ENCODE measurements at regions not wholly inside any gene's neighbourhood (a gene's known extent, or its start where the extent isn't known, plus 50 kb on each side); places are given as distances from the start of the nearest gene placed in this dataset.

GRCh38 chrX:5829469-5829868, 399.2 kb downstream of the NLGN4X start:
- H4K20me1 ChIP-seq, result no peaks in the 10 kb centered on the region
- H3K4me2 ChIP-seq, result no peak overlapping the region
- no peaks in the 10 kb centered on the region for H3K9me3 ChIP-seq
- no peak overlapping the region for H3K9ac ChIP-seq
- TF ChIP-seq Cebpa-rat (IDR thresholded peaks at IDR 0.05), result no peak
- H3K27ac ChIP-seq, result no peak overlapping the region
- no peaks in the 10 kb centered on the region for H3K36me3 ChIP-seq
- no peaks in the 10 kb centered on the region for H3K27me3 ChIP-seq
- H3K4me3 ChIP-seq, result no peak overlapping the region
- H3K4me1 ChIP-seq, result no peaks in the 10 kb centered on the region

DNA sequence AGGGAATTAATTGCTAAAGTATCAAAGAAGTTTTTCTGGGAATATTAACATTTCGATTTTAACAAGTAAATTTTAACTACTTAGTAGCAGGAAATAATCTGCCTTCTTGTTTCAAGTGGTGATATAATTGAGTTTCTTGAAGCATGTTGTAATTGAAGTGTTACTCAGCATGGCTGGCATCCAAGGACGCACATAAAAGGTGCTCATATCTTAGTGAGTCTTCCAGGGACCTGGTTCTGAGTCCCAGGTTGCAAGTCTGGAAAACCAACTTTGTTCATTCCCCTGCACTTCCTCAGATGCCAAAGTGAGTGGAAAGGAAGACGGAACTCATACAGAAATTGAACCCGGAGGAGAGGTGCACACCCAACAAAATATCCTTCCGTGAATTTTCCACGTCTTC, 399.6 kb downstream of the NLGN4X start:
- Histone ChIP-seq H3K9ac (no peak overlapping the region), H3K36me3 (no peaks in the 10 kb centered on the region), H3K4me3 (no peak overlapping the region), H3K4me2 (no peak overlapping the region), H3K4me1 (no peaks in the 10 kb centered on the region), H3K9me3 (no peaks in the 10 kb centered on the region), H4K20me1 (no peaks in the 10 kb centered on the region), H3K27ac (no peak overlapping the region), H3K27me3 (no peaks in the 10 kb centered on the region)
- no peak for TF ChIP-seq Cebpa-rat (IDR thresholded peaks at IDR 0.05)

GRCh38 chrX:5823903-5824302, 404.8 kb downstream of the NLGN4X start:
- TF ChIP-seq Cebpa-rat (IDR thresholded peaks at IDR 0.05), result no peak
- H3K9me3 ChIP-seq, result no peaks in the 10 kb centered on the region
- H3K36me3 ChIP-seq, result no peaks in the 10 kb centered on the region
- H4K20me1 ChIP-seq, result no peaks in the 10 kb centered on the region
- H3K27me3 ChIP-seq, result no peaks in the 10 kb centered on the region
- no peaks in the 10 kb centered on the region for H3K4me1 ChIP-seq
- H3K9ac ChIP-seq, result no peak overlapping the region
- H3K27ac ChIP-seq, result no peak overlapping the region
- no peak overlapping the region for H3K4me3 ChIP-seq
- H3K4me2 ChIP-seq, result no peak overlapping the region

- Histone ChIP-seq H3K4me3 (no peak overlapping the region), H4K20me1 (no peaks in the 10 kb centered on the region), H3K27ac (no peak overlapping the region), H3K9ac (no peak overlapping the region), H3K4me2 (no peak overlapping the region), H3K4me1 (no peaks in the 10 kb centered on the region), H3K27me3 (no peaks in the 10 kb centered on the region), H3K36me3 (no peaks in the 10 kb centered on the region), H3K9me3 (no peaks in the 10 kb centered on the region)
- TF ChIP-seq Cebpa-rat (IDR thresholded peaks at IDR 0.05), result no peak
Observed at GRCh38 chrX:5810636-5811035, 418.0 kb downstream of the NLGN4X start.

DNA sequence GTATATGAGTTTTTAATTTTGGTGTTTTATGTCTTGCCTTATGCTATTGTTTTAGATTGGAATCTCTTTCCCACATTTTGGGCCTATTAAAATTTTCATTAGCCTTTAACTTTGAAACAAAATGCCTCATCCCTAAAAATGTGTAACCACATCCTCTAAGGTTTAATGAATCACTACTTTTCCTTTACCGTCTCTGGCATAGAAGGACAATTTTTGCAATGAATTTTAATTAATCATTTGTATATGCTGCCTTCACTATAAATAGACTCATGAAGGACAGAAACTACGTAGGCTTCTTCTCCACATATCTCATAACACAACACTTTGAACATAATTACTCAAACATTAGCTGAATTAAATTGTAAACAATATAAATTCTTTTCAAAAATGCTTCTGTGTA, 421.5 kb downstream of the NLGN4X start:
- Histone ChIP-seq H3K4me3 (no peak overlapping the region), H3K36me3 (no peaks in the 10 kb centered on the region), H3K27me3 (no peaks in the 10 kb centered on the region), H3K9me3 (no peaks in the 10 kb centered on the region), H4K20me1 (no peaks in the 10 kb centered on the region), H3K9ac (no peak overlapping the region), H3K4me2 (no peak overlapping the region), H3K4me1 (no peaks in the 10 kb centered on the region), H3K27ac (no peak overlapping the region)
- no peak for TF ChIP-seq Cebpa-rat (IDR thresholded peaks at IDR 0.05)

DNA sequence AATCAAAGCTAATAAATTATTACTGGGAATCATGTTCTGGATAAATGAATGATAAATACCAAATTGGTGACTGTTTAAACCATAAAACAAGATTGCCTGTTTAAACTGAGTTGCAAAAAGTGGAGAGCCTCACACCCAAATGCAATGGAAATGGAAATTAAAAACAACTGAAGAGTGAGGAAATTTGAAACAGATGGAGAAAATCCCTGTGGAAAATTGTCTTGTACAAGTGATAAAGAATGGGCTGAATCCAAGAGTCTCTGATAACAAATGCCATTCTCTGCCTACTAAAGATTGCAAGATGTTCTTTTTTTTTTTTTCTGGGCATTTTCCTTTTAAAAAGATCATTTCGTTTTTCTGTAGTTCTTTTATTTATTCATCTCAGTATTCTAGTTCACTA, 426.3 kb downstream of the NLGN4X start:
- no peaks in the 10 kb centered on the region for H3K36me3 ChIP-seq
- H3K4me1 ChIP-seq, result no peaks in the 10 kb centered on the region
- no peak for TF ChIP-seq Cebpa-rat (IDR thresholded peaks at IDR 0.05)
- H3K9me3 ChIP-seq, result no peaks in the 10 kb centered on the region
- H3K27me3 ChIP-seq, result no peaks in the 10 kb centered on the region
- H3K27ac ChIP-seq, result no peak overlapping the region
- no peak overlapping the region for H3K4me2 ChIP-seq
- H3K4me3 ChIP-seq, result no peak overlapping the region
- H3K9ac ChIP-seq, result no peak overlapping the region
- no peaks in the 10 kb centered on the region for H4K20me1 ChIP-seq

GRCh38 chrX:5791721-5792120, 436.9 kb downstream of the NLGN4X start:
- no peaks in the 10 kb centered on the region for H3K9me3 ChIP-seq
- H3K4me3 ChIP-seq, result no peak overlapping the region
- no peaks in the 10 kb centered on the region for H3K36me3 ChIP-seq
- TF ChIP-seq Cebpa-rat (IDR thresholded peaks at IDR 0.05), result peak; percentile 98
- no peak overlapping the region for H3K9ac ChIP-seq
- no peaks in the 10 kb centered on the region for H4K20me1 ChIP-seq
- no peaks in the 10 kb centered on the region for H3K27me3 ChIP-seq
- H3K4me2 ChIP-seq, result no peak overlapping the region
- H3K27ac ChIP-seq, result no peak overlapping the region
- H3K4me1 ChIP-seq, result no peaks in the 10 kb centered on the region

- H3K36me3 ChIP-seq, result no peaks in the 10 kb centered on the region
- no peak overlapping the region for H3K4me2 ChIP-seq
- no peaks in the 10 kb centered on the region for H4K20me1 ChIP-seq
- H3K27ac ChIP-seq, result no peak overlapping the region
- H3K27me3 ChIP-seq, result no peaks in the 10 kb centered on the region
- no peaks in the 10 kb centered on the region for H3K4me1 ChIP-seq
- TF ChIP-seq Cebpa-rat (IDR thresholded peaks at IDR 0.05), result no peak
- no peak overlapping the region for H3K4me3 ChIP-seq
- H3K9me3 ChIP-seq, result no peaks in the 10 kb centered on the region
- no peak overlapping the region for H3K9ac ChIP-seq
Observed at GRCh38 chrX:5788910-5789309, 439.8 kb downstream of the NLGN4X start.

GRCh38 chrX:5780821-5781220, 447.8 kb downstream of the NLGN4X start:
- TF ChIP-seq Cebpa-rat (IDR thresholded peaks at IDR 0.05), result no peak
- Histone ChIP-seq H3K27me3 (no peaks in the 10 kb centered on the region), H3K4me3 (no peak overlapping the region), H3K9me3 (no peaks in the 10 kb centered on the region), H3K36me3 (no peaks in the 10 kb centered on the region), H4K20me1 (no peaks in the 10 kb centered on the region), H3K4me1 (peaks cover 7% of the 10 kb centered on the region; the same call in 1 of the 2 replicates), H3K4me2 (no peak overlapping the region), H3K9ac (no peak overlapping the region), H3K27ac (no peak overlapping the region)

DNA sequence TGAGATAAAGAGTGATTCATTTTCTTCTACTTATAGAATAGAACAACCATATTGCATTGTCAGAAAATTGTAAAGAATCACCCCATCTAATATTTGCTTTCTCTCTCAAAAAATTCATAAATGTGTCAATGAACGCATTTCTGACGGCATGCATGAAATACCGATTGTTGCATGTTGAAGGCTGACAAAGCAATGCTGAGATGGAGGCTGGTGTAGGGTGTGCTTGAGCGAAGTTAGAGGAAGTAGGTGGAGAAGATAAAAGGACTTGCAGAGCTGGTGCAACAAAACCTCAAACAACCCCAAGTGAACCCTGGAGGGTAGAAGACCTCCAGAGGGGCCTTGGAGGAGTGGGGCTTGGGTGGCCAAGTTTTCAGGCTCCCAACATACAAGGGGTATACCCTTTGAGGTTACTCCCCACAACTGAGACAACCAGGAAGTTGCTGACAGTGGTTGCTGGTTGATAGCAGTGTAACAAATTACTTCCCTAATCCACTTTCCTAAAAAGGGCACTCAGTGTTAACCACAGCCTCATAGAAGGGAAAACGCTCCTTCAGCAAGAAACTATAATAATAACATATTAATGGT, 452.7 kb downstream of the NLGN4X start:
- Histone ChIP-seq H3K4me1 (peaks cover 9% of the 10 kb centered on the region; the same call in 1 of the 2 replicates), H3K9ac (no peak overlapping the region), H3K27me3 (no peaks in the 10 kb centered on the region), H4K20me1 (no peaks in the 10 kb centered on the region), H3K4me2 (peak overlapping the region; percentile 34; the same call in 1 of the 2 replicates), H3K36me3 (no peaks in the 10 kb centered on the region), H3K4me3 (no peak overlapping the region), H3K9me3 (no peaks in the 10 kb centered on the region), H3K27ac (no peak overlapping the region)
- TF ChIP-seq Cebpa-rat (IDR thresholded peaks at IDR 0.05), result no peak

DNA sequence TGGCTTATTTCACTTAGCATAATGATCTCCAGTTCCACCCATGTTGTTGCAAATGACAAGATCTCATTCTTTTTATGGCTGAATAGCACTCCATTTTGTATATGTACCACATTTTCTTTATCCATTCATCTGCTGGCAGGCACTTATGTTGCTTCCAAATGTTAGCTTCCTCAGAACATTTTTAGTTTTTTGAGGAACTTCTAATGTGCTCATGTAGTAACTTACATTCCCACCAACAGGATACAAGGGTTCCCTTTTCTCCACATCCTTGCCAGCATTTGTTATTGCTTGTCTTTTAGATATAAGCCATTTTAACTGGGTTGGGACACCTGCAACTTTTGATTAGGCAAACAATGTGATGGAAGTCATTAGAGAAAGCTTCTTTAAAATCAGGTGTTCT, 454.2 kb downstream of the NLGN4X start:
- Histone ChIP-seq H3K4me1 (peaks cover 9% of the 10 kb centered on the region; the same call in 1 of the 2 replicates), H3K9me3 (no peaks in the 10 kb centered on the region), H3K4me3 (no peak overlapping the region), H4K20me1 (no peaks in the 10 kb centered on the region), H3K4me2 (no peak overlapping the region), H3K36me3 (no peaks in the 10 kb centered on the region), H3K27me3 (no peaks in the 10 kb centered on the region), H3K9ac (no peak overlapping the region), H3K27ac (no peak overlapping the region)
- no peak for TF ChIP-seq Cebpa-rat (IDR thresholded peaks at IDR 0.05)
